Adrenal gland (tissue), 5 donors: ENCODE measurements at regions not wholly inside any gene's neighbourhood (a gene's known extent, or its start where the extent isn't known, plus 50 kb on each side); places are given as distances from the start of the nearest gene placed in this dataset.
"Not testable (repeated sequence)": the region's sequence is repeated elsewhere in the genome, so short reads cannot be mapped to it uniquely, and the experiment has no call there.

ENCODE experiments used
- POLR2A ChIP-seq, 2 donors: fragments of 450-650 bp; IDR thresholded peaks; one replicate each; pipeline ENCODE4 v1.6.1; 2017; ENCODE audit warnings: antibody characterized with exemption in 2 of 2, mild to moderate bottlenecking in 2 of 2, moderate library complexity in 1 of 2
- TF ChIP-seq, protein P1 (sequence below), 6 experiments: fragments of 450-650 bp in 4 of 6; fragments of 200-600 bp in 2 of 6; sonication (generic) in 1 of 6; IDR thresholded peaks; 1 replicate in 5 of 6; 2 replicates in 1 of 6; pipeline versions ENCODE4 v1.5.1 to v1.8.0; 2016 to 2021; ENCODE audit warnings: antibody characterized with exemption in 6 of 6, mild to moderate bottlenecking in 2 of 6, moderate library complexity in 1 of 6
- donor health status: DM: no; HTN: no; CAD: no.

DNA sequence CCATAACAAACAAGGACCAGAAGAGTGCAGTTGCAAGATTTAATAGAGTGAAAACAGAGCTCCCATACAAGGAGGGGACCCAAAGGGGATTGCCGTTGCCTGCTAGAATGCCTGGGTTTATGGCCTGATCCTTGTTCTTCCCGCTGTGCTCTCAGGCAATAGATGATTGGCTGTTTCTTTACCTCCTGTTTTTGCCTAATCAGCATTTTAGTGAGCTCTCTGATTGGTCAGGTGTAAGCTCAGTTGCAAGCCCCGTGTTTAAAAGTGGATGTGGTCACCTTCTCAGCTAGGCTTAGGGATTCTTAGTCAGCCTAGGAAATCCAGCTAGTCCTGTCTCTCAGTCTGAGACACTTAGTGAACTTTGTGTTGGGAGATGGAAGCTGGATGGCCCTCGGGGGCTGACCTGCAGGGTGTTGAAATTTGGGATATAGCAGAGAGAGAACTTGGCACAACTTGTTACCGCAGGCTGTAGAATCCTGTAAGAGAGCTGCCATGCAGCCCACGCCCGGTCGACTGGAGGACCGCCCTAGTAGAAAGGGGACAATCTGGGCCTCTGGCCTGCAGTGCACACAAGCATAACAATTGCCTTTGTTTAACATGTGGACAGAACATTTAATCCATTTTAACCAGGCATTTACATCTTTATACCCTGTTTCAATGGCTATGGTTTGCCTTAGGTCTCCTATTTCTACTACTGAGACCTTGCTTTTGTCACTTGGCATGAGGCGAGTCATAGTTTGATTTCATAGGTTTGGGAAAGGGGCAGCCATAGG, 106.0 kb downstream of the TMEM167A start:
- TF ChIP-seq, protein P1, sequence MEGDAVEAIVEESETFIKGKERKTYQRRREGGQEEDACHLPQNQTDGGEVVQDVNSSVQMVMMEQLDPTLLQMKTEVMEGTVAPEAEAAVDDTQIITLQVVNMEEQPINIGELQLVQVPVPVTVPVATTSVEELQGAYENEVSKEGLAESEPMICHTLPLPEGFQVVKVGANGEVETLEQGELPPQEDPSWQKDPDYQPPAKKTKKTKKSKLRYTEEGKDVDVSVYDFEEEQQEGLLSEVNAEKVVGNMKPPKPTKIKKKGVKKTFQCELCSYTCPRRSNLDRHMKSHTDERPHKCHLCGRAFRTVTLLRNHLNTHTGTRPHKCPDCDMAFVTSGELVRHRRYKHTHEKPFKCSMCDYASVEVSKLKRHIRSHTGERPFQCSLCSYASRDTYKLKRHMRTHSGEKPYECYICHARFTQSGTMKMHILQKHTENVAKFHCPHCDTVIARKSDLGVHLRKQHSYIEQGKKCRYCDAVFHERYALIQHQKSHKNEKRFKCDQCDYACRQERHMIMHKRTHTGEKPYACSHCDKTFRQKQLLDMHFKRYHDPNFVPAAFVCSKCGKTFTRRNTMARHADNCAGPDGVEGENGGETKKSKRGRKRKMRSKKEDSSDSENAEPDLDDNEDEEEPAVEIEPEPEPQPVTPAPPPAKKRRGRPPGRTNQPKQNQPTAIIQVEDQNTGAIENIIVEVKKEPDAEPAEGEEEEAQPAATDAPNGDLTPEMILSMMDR (IDR thresholded peaks at IDR 0.05), result not testable (repeated sequence)
- TF ChIP-seq POLR2A (IDR thresholded peaks at IDR 0.05), result not testable (repeated sequence)
